ENCODE measurements at regions not wholly inside any gene's neighbourhood (a gene's known extent, or its start where the extent isn't known, plus 50 kb on each side); places are given as distances from the start of the nearest gene placed in this dataset.

- TF ChIP-seq CTCF (IDR thresholded peaks at IDR 0.05): no peak
- no peak for TF ChIP-seq POLR2A (IDR thresholded peaks at IDR 0.05)
Observed at GRCh38 chr13:68970532-68970931, 1137.1 kb upstream of the ATXN8OS start.
